Omental fat pad (tissue), 3 donors: ENCODE measurements at regions not wholly inside any gene's neighbourhood (a gene's known extent, or its start where the extent isn't known, plus 50 kb on each side); places are given as distances from the start of the nearest gene placed in this dataset.
A peak's percentile ranks its signal among the peaks of the same experiment; 100 is the strongest.

Experiments
- ATAC-seq: fragments of 150-250 bp; one replicate; pipeline ENCODE4 v1.9.1; 2016; ENCODE audit warnings: mild to moderate bottlenecking, moderate library complexity; ENCODE audit not compliant: low FRiP score
- DNase-seq: peaks from one replicate; pipeline ENCODE4 v3.0.0-alpha.2; 2019; ENCODE audit warnings: low spot score
- TF ChIP-seq, protein P1 (sequence below), 3 donors: fragments of 450-650 bp; IDR thresholded peaks; one replicate each; pipeline ENCODE4 v1.5.1; 2016 to 2017; ENCODE audit warnings: antibody characterized with exemption in 3 of 3, mild to moderate bottlenecking in 3 of 3, moderate library complexity in 2 of 3

DNA sequence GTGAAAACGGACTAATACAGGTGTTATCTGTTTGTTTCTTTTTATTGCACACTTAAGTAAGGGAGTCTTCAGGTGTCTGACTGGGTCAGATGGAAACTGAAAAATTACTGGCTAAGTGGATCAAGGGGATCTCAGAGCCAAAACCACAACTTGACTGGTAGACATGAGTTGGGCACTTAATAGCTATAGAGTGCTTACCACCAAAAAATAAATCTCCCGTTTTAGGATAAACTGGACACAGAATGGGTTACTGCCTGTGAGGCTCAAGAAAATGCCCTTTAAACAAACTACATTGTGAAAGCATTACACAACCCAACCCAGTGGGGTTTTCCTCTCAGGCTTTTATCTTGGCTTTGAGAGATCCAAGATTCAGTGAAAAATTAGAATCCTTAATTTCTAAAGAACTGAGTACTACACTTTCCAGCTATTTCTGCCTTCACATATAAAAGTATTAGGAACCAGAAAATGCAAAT, 134.0 kb upstream of the LYPLAL1 start:
- TF ChIP-seq, protein P1, sequence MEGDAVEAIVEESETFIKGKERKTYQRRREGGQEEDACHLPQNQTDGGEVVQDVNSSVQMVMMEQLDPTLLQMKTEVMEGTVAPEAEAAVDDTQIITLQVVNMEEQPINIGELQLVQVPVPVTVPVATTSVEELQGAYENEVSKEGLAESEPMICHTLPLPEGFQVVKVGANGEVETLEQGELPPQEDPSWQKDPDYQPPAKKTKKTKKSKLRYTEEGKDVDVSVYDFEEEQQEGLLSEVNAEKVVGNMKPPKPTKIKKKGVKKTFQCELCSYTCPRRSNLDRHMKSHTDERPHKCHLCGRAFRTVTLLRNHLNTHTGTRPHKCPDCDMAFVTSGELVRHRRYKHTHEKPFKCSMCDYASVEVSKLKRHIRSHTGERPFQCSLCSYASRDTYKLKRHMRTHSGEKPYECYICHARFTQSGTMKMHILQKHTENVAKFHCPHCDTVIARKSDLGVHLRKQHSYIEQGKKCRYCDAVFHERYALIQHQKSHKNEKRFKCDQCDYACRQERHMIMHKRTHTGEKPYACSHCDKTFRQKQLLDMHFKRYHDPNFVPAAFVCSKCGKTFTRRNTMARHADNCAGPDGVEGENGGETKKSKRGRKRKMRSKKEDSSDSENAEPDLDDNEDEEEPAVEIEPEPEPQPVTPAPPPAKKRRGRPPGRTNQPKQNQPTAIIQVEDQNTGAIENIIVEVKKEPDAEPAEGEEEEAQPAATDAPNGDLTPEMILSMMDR (IDR thresholded peaks at IDR 0.05), result no peak
- DNase-seq (no peak), ATAC-seq (peak; percentile 78)

DNA sequence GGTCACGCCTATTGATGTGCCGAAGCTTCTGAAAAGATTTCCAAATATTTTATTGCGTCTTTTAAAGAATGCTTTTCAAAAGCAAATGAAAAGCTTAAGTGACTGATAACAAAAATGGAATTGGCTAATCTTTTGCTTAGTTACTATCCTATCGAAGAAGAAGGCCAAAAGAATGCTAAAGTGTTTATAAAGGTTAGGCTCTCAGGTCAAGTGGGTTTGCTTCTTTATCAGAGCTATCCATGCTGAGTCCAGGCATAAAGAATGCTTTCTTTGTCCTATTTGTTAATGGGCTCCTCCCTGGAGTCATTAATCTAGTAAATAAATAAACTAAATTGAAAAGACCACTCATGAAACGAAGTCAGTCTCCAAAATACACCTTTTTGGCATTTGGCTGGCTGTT, 133.4 kb upstream of the LYPLAL1 start:
- TF ChIP-seq, protein P1 (IDR thresholded peaks at IDR 0.05), result no peak
- DNase-seq, result no peak
- no peak for ATAC-seq

DNA sequence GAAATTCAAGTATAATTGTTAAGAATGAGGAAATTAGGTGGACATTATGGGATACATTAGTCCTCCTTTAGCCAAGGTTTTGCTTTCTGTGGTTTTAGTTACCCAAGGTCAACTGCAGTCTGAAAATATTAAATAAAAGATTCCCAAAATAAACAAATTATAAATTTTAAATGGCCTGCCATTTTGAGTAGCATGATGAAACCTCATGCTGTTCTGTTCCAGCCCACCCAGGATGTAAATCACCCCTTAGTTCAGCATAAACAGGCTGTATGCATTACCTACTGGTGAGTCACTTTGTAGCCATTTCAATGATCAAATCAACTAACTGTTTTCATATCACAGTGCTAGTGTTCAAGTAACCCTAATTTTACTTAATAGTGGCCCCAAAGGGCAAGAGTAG, 132.5 kb upstream of the LYPLAL1 start:
- ATAC-seq (no peak), DNase-seq (no peak)
- TF ChIP-seq, protein P1 (IDR thresholded peaks at IDR 0.05), result no peak

GRCh38 chr1:219041818-219042217, 131.9 kb upstream of the LYPLAL1 start:
- no peak for ATAC-seq
- no peak for DNase-seq
- TF ChIP-seq, protein P1 (IDR thresholded peaks at IDR 0.05), result no peak

GRCh38 chr1:219042769-219043168, 130.9 kb upstream of the LYPLAL1 start:
- TF ChIP-seq, protein P1 (IDR thresholded peaks at IDR 0.05), result no peak
- ATAC-seq, result no peak
- DNase-seq, result no peak

DNA sequence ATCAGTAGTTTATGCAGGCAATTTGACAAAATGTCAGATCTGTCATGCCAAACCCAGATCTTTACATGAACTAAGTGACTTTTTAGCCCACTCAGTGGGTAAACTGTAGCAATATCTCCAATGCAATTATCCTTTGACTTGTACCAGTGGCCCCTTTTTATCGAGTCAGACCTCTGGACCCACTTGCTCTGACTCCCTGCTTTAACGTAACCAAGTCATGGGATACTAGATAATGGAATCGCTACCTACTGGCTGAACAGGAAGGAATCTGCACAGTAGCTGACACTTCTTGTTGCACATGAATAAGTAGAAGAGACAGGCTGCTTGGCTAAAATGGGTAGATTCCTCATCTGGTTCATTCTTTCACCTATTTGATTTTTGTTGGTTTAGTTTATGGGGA, 128.4 kb upstream of the LYPLAL1 start:
- TF ChIP-seq, protein P1 (IDR thresholded peaks at IDR 0.05), result no peak
- ATAC-seq (no peak), DNase-seq (no peak)

DNA sequence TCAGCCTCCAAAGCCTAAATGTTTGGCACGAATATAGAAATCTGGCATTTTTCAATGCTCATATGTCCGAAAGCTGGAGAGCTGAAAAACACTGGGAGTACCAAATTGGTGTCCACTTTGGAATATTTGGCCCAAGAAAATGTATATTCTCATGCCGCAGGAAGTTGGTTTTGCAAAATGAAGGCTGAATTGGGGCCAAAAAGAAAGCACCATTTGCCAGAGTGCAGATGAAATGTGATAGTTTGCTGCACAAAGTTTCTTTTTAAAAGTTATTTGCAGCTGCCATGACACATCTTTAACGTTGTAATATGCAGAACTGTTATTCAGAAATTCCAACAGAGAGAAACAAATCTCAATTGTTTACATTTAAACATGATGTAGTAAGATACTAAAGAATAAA, 124.2 kb upstream of the LYPLAL1 start:
- ATAC-seq (no peak), DNase-seq (no peak)
- TF ChIP-seq, protein P1 (IDR thresholded peaks at IDR 0.05), result no peak
